GOT3 (cell line): ENCODE measurements at regions not wholly inside any gene's neighbourhood (a gene's known extent, or its start where the extent isn't known, plus 50 kb on each side); places are given as distances from the start of the nearest gene placed in this dataset.

Source experiments
- DNase-seq: peaks from one replicate; lab custom pipeline; 2025; ENCODE audit warnings: mixed read lengths; lab: John Stamatoyannopoulos, UW

DNA sequence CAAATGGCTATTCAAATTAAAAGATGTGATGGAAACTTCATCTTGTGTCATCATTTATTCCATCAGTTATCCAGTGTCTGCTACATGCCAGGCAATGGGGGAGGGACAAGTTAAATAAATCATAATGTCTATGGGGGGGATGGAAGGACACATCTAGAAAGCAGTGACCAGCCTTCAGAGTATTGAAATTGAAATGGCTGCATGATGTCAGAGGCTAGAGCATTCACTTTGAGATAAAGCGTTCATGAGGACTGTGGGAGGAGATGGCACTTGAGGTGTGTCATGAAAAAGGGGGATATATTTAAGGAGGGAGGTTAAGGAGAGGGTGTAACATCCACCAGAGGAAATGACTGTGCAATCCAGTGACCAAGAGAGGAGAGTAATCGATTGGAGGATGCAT, 50.6 kb downstream of the SLIT2 start:
- no peak for DNase-seq

DNA sequence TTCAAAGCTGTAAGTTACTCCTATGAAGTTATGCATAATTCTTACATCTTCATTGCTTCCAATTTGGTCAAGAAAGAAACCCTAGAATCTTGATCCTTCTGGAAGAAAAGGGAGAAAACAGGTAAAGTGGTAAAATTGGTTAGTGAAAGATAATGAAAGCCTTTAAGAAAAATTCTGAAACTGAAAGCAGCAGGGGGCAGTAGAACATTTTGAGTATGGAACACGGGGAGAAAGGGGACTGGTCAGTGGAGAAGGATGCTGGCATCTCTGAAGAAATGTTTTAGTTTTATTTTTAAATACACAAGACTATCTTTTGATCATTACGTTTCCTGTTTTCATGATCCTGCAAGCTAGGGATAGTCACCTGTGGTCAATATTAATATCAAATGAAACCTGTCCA, 54.3 kb downstream of the SLIT2 start:
- no peak for DNase-seq

DNA sequence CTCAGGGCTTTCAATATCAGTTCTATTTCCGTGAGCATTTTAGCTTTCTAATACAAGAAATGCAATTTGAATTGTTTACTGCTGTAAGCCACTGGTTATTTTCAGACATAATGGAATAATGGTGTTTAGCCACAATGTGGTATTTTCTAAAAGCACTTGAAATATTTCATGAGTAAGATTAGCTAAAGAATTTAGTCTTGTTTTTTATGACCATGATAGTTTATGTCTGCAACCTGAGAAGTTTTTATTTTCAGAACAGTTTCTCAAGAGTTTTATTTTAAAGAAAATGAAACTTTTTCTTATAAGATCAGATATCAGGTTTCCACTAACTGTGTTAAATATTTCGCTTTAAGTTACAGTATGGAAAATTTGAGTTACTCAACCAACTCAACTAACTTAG, 60.2 kb downstream of the SLIT2 start:
- DNase-seq = no peak

DNA sequence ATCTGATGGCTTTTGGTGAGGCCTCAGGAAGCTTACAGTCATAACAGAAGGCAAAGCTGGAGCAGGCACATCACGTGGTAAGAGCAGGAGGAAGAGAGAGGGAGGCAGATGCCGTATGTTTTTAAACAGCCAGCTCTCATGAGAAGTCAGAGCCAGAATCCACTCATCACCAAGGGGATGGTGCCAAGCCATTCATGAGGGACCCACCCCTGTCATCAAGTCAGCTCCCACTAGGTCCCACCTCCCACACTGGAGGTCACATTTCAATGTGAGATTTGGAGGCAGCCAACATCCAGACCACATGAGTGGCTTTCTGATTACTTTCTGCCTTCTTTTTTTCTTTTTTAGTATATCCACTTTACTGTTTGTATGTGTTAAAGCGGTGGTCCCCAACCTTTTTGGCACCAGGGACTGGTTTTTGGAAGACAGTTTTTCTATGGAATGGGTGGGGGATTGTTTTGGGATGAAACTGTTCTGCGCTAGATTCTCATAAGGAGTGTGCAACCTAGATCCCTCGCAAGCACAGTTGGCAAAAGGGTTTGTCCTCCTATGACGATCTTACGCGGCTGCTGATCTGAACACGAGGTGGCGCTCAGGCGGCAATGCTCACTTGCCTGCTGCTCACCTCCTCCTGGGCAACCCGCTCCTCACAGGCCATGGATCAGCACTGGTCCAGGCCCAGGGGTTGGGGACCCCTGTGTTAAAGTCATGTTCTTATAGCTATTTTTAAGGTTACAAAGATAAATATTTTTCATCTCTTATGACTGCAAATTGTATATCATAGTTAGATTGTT, 61.7 kb downstream of the SLIT2 start:
- no peak for DNase-seq

DNA sequence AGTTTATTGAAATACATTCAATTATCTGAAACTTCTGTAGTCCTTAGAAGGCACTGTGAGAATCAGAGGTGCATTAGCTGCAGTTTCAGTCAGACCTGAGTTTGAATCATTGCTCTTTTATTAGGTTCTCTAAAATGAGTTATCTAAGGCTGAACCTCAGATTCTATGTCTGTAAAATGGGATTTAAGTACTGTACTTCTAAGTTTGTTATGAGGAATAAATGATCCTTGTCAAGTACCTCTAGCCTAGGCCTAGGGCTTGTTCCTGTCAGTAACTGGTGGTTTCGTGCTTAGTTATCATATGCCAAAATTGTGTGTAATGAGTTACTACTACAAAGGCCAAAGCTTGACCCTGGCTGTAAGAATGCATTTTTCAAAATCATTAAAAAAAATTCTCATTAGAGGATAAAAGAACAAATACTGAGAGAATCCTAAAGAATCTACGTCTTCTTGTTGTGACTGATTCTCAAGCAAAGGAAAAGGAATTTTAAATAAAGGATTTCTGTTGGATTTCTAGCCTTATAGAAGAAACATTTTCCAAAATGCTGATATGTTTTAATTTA, 65.8 kb downstream of the SLIT2 start:
- no peak for DNase-seq

DNA sequence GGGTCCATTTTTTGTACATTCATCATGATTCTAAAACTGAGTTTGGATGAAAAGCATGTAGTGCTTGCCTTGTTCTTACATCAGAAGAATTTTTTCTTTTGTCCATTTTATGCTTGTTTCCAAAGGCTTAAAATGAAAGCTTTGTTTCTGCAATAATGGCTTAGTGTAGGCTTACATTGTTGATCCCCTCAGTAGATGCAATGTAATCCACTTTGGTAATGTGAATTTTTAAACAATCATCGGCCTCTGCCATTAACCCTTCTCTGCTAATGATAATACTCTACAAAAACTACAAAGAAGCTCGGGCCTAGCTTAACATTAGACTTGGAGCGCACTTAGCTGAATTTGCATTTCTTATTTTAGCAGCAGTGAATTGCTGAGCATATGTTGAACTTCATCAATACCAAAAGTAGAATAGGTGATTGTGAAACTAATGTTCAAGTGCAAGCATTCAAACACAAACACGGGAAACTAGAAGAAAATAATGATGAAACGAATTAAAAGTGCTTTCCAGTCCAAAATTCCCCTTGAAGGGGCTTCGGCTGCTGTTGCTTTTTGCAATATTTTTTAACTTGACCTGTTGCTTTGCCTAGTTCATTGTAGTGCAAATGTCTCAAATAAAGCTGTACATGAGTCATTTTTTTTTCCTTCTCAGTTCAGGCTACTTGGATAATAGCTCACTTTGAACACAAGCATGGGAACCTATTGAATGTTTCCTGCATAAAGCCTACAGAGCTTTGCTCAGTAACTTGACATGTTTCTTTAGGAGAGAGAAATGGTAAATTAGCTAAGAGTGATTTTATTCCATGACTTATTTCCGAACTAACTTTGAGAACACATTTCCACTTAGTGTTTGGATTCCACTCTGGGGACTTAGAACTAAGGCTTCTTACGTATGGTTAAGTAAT, 66.5 kb downstream of the SLIT2 start:
- DNase-seq = no peak

DNA sequence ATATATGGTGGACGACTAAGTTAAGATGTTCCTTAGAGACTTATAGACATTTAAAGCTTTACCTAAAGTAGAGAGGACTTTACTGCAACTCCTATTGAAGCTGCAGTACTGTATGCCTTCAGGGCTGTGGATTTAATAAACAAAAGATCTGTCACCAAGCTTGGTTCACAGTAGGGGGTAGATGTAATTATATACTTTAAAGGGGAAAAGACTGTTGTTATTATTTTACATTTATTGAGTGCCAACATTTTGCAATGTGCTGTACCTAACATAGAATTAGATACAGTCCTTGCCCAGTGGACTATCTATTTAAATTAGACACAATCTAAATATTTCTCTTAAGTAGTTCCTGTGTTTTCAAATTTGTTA, 67.2 kb downstream of the SLIT2 start:
- DNase-seq = no peak

DNA sequence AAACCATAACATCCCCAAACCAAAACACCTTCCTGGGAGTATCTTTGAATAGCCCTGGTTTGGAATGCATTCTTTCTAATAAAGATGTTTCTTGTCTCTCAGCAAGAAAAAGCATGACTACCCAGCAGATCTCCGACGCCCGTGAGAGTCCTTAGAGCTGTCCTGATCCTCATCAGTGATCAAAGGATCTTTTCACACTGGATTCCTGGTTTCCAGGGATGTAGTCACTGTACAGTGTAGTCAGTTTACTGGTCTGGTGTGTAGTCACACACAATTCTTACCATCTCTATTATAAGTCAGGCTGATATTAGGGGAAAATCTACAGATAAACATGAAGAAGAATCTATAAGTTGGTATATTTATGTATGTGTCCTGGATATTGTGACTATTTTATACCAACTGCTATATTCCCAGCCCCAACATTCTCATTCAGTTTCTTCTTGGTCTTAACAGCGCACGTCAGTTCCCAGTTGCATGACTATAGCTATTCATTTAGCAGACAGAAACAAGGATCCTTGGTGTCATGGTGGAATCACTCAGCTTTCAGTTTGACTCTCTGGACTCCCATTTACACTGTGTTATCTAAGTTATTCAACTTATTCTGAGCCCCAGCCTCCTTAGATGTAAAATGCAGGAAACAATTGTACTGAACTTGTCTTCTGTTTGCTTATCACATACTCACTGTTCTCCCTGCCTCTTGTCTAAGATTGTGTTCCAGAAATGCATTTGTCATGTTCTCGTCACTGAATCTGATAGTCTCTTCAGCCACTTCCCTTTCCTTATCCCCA, 68.3 kb downstream of the SLIT2 start:
- DNase-seq = no peak

DNA sequence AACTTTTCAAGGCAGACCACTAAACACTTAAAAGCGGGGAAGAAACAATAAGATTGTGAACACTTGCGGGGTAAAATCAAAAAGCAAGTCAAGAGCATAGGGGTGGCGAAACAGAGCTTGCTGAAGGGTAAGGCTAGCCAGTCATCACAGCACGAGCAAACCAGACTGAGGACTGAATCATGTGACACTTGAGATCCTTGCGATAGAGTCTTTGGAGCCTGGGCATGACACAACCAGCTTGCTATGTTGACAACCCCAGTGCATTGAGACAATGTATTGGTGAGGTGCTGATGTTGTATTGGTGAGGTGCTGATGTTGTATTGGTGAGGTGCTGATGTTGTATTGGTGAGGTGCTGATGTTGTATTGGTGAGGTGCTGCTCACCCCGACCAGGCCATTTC, 72.3 kb downstream of the SLIT2 start:
- DNase-seq = no peak

DNA sequence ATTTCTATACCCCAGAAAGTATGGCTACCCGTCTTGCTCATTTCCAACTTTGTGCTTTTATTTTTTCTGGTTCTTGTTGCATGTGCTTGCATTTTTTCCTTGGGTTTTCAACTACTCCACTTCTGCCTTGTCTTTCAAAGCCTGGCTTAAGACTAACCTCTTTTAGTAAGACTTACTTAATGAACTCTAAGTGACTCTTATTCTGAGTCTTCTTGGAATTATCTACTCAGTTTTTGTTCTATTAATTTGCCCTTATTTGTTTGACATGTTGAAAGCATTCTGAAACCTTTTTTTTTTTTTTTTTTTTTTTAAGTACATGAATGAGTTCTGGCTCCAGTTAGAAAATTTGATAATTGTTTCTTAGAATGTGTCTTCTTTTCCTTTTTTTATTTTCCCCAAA, 74.8 kb downstream of the SLIT2 start:
- DNase-seq = no peak

DNA sequence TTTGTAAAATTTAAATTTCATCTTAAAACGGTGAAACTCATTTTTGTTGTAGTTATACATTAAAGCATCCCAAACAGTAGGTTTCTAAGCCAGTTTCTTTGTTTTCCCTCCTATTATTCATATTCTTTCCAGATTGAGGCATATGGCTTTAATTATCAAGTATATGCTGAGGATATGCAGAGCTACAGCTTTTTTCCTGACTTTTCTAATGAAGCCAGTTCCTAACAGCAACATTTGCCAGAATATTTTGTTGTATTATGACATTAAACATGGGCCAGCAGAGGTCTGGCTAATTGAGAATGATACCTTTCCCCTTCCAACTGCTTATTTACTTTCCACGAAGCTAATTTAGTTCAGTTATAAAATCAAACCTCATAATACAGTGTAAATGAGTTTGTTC, 75.3 kb downstream of the SLIT2 start:
- DNase-seq = no peak

DNA sequence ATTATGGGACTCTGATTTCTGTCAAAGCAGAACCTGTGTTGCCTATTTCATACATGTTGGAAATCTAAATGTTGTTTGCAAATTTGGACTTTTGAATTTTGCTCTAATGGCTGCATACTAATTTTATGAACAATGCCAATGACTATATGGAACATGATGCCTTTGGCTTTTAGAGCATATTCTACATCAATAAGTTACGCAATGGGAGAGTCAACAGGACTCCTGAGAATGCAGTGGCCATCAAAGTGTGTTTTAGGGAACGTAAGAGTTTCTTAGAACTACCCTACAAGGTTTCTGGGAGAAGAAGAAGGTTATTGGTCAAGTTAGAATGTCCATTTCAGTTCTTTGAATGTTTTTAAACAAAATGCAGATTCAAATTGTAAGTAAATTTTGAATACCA, 76.1 kb downstream of the SLIT2 start:
- no peak for DNase-seq

DNA sequence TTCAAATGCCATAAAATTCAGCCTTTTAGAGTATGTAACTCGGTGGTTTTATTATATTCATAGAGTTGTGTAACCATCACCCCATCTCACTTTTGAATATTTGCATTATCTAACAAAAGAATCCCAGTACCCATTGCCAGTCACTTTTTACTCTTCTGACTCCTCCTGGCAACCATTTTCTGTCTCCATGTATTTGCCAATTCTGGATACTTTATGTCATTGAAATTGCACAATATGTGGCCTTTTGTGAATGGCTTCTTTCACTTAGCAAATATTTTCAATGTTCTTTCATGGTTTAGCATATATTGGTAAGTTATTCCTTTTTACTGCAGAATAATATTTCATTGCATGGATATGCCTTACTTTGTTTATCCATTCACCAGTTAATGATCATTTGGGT, 79.9 kb downstream of the SLIT2 start:
- no peak for DNase-seq

DNA sequence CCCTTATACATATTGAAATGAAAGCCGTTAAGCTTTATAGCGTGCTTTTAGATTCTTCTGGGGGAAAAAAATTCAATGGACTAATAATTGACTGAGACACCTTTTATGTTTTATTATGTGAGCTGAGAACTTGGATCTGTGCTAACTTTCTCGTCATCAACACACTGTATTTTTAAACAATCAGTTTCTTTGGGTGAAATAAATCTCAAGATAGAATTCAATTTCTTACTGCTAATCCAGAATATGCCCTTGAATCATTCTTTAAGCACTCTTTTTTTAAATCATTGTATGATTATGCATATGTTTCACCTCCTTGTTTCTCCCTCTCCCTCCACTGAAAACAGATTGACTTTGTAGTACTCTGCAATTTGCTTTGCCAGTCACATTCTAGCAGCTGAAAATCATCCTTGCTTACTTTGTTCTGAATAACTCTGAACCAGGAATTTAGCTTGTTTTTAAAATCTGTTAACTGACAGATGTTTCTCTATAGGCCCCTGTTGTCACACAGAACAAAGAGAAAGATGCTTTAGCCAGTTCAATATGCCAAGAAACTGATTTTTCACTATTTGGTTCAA, 81.5 kb downstream of the SLIT2 start:
- DNase-seq = no peak

DNA sequence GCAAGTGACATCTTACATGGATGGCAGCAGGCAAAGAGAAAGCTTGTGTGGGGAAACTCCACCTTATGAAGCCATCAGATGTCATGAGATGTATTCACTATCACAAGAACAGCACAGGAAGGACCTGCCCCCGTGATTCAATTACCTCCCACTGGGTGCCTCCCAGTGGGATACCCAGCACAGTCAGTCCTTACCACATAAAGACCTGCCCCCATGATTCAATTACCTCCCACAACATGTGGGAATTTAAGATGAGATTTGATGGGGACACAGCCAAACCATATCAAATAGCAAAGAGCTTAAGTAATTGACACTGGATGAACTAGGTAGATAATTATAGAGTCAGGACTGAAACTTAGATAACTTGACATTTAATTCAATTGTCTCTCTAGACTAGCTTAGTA, 85.6 kb downstream of the SLIT2 start:
- DNase-seq = no peak

DNA sequence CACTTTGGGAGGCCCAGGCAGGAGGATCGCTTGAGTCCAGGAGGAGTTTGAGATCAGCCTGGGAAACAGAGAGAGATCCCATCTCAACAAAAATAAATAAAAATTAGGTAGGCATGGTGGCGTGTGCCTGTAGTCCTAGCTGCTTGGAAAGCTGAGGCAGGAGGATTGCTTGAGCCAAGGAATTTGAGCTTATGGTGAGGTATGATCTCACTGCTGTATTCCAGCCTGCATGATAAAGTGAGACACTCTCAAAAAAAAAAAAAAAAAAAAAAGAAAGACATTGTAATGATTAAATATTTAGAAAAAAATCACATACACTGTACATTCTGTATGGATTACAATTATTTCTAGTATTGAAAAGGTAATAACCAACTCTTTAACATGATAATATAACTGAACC, 87.1 kb downstream of the SLIT2 start:
- DNase-seq = no peak

DNA sequence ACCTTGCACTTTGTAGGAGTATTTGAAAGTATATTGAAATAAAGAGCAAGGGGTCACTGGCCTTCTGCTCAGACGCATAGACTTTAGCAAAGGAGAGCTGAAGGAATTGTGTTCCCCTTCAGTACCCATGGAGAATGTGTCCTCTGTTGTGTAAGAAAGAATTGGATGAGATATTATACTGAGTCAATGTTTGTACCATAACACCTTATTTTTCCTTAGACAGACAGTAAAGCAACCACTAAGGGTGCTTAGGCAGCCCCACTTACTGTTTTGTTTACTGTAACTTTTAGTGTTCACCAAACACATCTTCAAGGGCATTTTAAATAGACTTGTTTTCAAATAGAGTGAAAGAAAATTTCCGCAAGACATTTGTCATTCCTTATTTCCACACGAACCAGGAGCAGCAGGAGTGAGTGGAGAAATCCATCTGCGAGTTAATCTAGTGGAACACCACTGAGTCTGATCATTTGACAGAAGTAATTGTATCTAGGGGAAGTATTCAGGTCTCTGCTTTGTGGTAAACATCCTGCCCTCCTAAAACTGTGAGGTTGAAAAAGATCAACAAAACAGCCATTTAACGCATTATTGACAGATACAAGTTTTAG, 89.5 kb downstream of the SLIT2 start:
- no peak for DNase-seq

DNA sequence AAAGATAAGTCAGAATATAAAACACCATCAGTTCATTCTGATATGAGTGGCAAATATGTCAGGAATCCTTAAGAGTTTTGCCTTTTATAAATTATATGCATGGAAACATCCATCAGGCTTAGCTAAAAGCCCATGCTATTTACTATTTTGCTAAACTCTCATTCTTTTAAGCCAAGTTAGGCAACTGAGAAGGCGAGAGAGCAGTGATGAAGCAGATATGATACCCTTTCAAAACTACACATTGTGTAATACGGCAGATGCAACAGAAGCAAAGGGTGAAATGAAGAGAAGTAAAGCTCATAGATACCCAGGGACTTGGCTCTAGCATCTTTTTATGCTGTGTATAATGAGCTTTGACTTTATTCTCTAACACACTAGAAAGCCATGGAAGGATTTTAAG, 95.8 kb downstream of the SLIT2 start:
- DNase-seq = no peak

DNA sequence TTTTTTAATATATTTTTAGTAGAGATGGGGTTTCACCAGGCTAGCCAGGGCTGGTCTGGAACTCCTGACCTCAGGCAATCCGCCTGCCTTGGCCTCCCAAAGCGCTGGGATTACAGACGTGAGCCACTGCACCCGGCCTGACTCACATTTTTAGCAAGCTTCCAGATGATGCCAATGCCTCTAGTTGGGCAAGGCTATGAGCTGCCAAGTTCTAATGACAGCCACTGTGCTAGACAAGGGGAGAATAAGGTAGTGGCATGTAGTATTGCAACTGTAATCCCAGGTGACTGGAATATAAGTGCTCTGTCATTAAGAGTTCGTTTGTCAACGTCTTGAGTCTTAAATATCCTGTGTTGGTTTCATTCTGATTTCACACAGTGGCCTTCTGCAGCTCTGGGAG, 96.7 kb downstream of the SLIT2 start:
- no peak for DNase-seq

DNA sequence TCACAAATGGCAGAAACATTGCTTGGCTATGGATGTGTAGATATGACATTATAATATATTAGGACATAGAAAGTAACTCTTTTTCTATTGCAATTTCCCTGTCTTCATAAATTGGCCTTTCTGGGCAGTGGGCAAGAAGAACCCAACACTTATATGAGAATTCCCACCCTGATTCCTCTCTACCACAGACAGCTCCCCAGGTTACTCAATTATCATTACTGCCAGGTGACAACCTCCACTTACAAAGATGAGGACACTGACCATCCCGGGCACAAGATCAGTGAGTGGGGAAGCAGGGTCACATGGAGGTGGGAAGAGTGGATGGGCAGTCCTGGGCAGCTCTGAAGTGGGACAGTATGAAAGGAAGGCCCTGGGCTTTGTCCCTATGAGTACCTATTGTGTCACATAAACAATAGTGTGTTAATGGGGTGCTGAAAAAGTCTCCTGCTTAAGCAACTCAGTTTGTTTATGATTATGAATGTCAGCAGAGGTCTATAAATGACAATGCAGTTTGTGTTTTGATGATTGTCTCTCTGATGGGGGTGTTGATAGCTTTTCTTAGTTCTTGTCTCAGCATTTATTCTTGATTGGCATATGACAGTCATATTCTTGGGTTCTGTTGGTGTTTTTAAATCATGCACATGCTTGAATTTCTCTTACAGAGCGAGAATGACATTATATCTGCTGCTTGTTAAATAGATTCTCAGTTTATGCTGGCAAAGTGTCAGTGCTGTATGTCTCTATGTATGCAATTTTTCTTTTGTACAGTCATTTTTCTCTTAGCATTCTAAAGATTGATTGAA, 99.9 kb downstream of the SLIT2 start:
- DNase-seq = no peak

DNA sequence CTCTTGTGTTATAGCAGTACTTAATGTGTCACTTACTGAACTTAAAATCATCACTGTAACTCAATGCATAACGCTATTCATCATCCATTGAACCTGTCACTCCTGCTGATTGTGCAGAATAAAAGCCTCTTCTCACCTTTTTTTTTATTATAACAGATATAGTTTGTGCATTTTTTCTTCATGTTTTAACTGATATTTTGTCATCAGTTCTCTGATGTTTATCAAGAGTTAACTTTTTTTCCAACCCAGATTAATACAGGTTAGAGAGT, 100.4 kb downstream of the SLIT2 start:
- DNase-seq = no peak
